H1 (cell line): ENCODE measurements at regions not wholly inside any gene's neighbourhood (a gene's known extent, or its start where the extent isn't known, plus 50 kb on each side); places are given as distances from the start of the nearest gene placed in this dataset.

ENCODE experiments used
- CTCF ChIA-PET: fragments of 300-600 bp; sonication (Branson Sonifier 250); formaldehyde crosslinking; loops from one replicate; lab custom pipeline; 2021; ENCODE audit not compliant: partially characterized antibody; lab: Charles Lee
- POLR2A ChIA-PET: fragments of 300-600 bp; sonication (Branson Sonifier 250); formaldehyde crosslinking; loops from one replicate; lab custom pipeline; 2021; ENCODE audit warnings: inconsistent platforms; ENCODE audit not compliant: partially characterized antibody; lab: Charles Lee
- DNase-seq, 2 experiments: peaks; one replicate each; pipeline versions ENCODE4 v3.0.0 to v3.0.0-alpha.2; 2010 to 2022; ENCODE audit warnings: low spot score in 2 of 2, low read depth in 1 of 2, mixed read lengths in 1 of 2
- FAIRE-seq: peaks from 2 replicates; lab custom pipeline; 2011; peaks lifted over from hg19 to GRCh38; lab: Jason Lieb, UNC
- H2AFZ ChIP-seq: 2 replicates; pipeline ENCODE4 v1.8.1; 2012; ENCODE audit warnings: low read length, inconsistent platforms
- H2AK5ac ChIP-seq: 2 replicates; pipeline ENCODE4 v1.6.1; 2013; ENCODE audit warnings: low read depth, low read length
- H2BK120ac ChIP-seq: replicated peaks from 2 replicates; pipeline ENCODE3; 2013; ENCODE audit warnings: low read depth, low read length, inconsistent platforms
- H2BK12ac ChIP-seq: 2 replicates; pipeline ENCODE4 v1.6.1; 2013; ENCODE audit warnings: low read depth, low read length
- H2BK15ac ChIP-seq: 2 replicates; pipeline ENCODE4 v1.6.1; 2013; ENCODE audit warnings: low read length
- H2BK20ac ChIP-seq: 2 replicates; pipeline ENCODE4 v1.6.1; 2013; ENCODE audit warnings: low read length
- H2BK5ac ChIP-seq: 2 replicates; pipeline ENCODE4 v1.6.1; 2013; ENCODE audit warnings: low read depth, low read length
- H3K14ac ChIP-seq: 2 replicates; pipeline ENCODE4 v1.6.1; 2013; ENCODE audit warnings: inconsistent platforms; ENCODE audit not compliant: insufficient read length
- H3K18ac ChIP-seq: 2 replicates; pipeline ENCODE4 v1.6.1; 2013; ENCODE audit warnings: low read length; ENCODE audit errors: extremely low read depth
- H3K23ac ChIP-seq: 2 replicates; pipeline ENCODE4 v1.6.1; 2013; ENCODE audit warnings: inconsistent platforms; ENCODE audit not compliant: insufficient read length
- H3K23me2 ChIP-seq: 2 replicates; pipeline ENCODE4 v1.6.1; 2013; ENCODE audit warnings: low read depth, low read length
- H3K27ac ChIP-seq: 2 replicates; pipeline ENCODE4 v1.6.1; 2011; ENCODE audit warnings: low read depth, low read length, inconsistent platforms
- H3K27me3 ChIP-seq, 4 experiments: replicated peaks in 1 of 4; 1 replicate in 1 of 4; 2 replicates in 3 of 4; pipeline versions ENCODE4 v1.6.1 to v1.8.1; 2011 to 2013; ENCODE audit warnings: low read length in 3 of 4, mild to moderate bottlenecking in 3 of 4, inconsistent platforms in 2 of 4, mixed read lengths in 2 of 4, moderate library complexity in 1 of 4; ENCODE audit not compliant: control insufficient read depth in 3 of 4, insufficient read depth in 3 of 4; ENCODE audit errors: extremely low read depth in 1 of 4
- H3K36me3 ChIP-seq, 4 experiments: 2 replicates each; pipeline versions ENCODE4 v1.6.1 to v1.8.1; 2011 to 2013; ENCODE audit warnings: mild to moderate bottlenecking in 4 of 4, low read length in 3 of 4, moderate library complexity in 2 of 4, control low read depth in 1 of 4, inconsistent platforms in 1 of 4; ENCODE audit not compliant: insufficient read depth in 4 of 4, control insufficient read depth in 2 of 4
- H3K4ac ChIP-seq: replicated peaks from 2 replicates; pipeline ENCODE3; 2013; ENCODE audit warnings: low read length, low read depth, mixed read lengths, inconsistent platforms; ENCODE audit not compliant: insufficient read length
- H3K4me1 ChIP-seq, 4 experiments: replicated peaks in 1 of 4; 1 replicate in 1 of 4; 2 replicates in 3 of 4; pipeline versions ENCODE4 v1.6.1 to v1.8.1; 2011 to 2013; ENCODE audit warnings: low read length in 3 of 4, inconsistent platforms in 2 of 4, mixed read lengths in 1 of 4; ENCODE audit not compliant: insufficient read depth in 4 of 4, control insufficient read depth in 3 of 4
- H3K4me2 ChIP-seq, 2 experiments: 2 replicates each; pipeline versions ENCODE4 v1.6.1 to v1.8.1; 2011 to 2013; ENCODE audit warnings: low read depth in 2 of 2, low read length in 2 of 2, control low read depth in 1 of 2, inconsistent platforms in 1 of 2, mild to moderate bottlenecking in 1 of 2; ENCODE audit not compliant: insufficient read depth in 1 of 2
- H3K4me3 ChIP-seq, 4 experiments: fragments of 200-600, 300-600 bp in 1 of 4; sonication (generic), shearing (Covaris generic), sonication (Bioruptor Twin) in 1 of 4; 2 replicates each; pipeline versions ENCODE4 v1.5.1 to v1.8.1; 2011 to 2016; ENCODE audit warnings: low read length in 4 of 4, low read depth in 3 of 4, control low read depth in 2 of 4, inconsistent platforms in 2 of 4, mild to moderate bottlenecking in 2 of 4, mixed read lengths in 1 of 4, moderate library complexity in 1 of 4; ENCODE audit not compliant: insufficient read depth in 2 of 4; ENCODE audit errors: extremely low read depth in 1 of 4
- H3K56ac ChIP-seq: replicated peaks from 2 replicates; pipeline ENCODE3; 2013; ENCODE audit warnings: low read depth, mild to moderate bottlenecking, mixed read lengths, low read length, inconsistent platforms; ENCODE audit not compliant: insufficient read length
- H3K79me1 ChIP-seq: 2 replicates; pipeline ENCODE4 v1.6.1; 2013; ENCODE audit warnings: low read depth, low read length, control low read depth
- H3K79me2 ChIP-seq, 2 experiments: 2 replicates each; pipeline versions ENCODE4 v1.6.1 to v1.8.1; 2012 to 2013; ENCODE audit warnings: low read length in 2 of 2, mild to moderate bottlenecking in 2 of 2, inconsistent platforms in 1 of 2; ENCODE audit not compliant: insufficient read depth in 2 of 2, control insufficient read depth in 1 of 2
- H3K9ac ChIP-seq, 4 experiments: replicated peaks in 1 of 4; 1 replicate in 1 of 4; 2 replicates in 3 of 4; pipeline versions ENCODE4 v1.6.1 to v1.8.1; 2011 to 2013; ENCODE audit warnings: low read depth in 3 of 4, low read length in 3 of 4, control low read depth in 2 of 4, mild to moderate bottlenecking in 2 of 4, moderate library complexity in 2 of 4, inconsistent platforms in 1 of 4; ENCODE audit errors: extremely low read depth in 1 of 4
- H3K9me3 ChIP-seq, 2 experiments: 2 replicates each; pipeline versions ENCODE4 v1.6.1 to v1.8.1; 2012 to 2013; ENCODE audit warnings: mild to moderate bottlenecking in 2 of 2, moderate library complexity in 2 of 2, control low read depth in 1 of 2, inconsistent platforms in 1 of 2, low read depth in 1 of 2, low read length in 1 of 2, mixed read lengths in 1 of 2; ENCODE audit not compliant: insufficient read depth in 2 of 2
- H4K20me1 ChIP-seq, 2 experiments: replicated peaks in 1 of 2; 2 replicates each; pipeline versions ENCODE3 to v1.8.1; 2011 to 2013; ENCODE audit warnings: inconsistent platforms in 2 of 2, low read length in 2 of 2, mild to moderate bottlenecking in 1 of 2; ENCODE audit not compliant: insufficient read depth in 2 of 2, control insufficient read depth in 1 of 2
- H4K5ac ChIP-seq: 2 replicates; pipeline ENCODE4 v1.6.1; 2013; ENCODE audit warnings: low read length, low read depth, mixed read lengths, inconsistent platforms; ENCODE audit not compliant: insufficient read length
- H4K8ac ChIP-seq: 2 replicates; pipeline ENCODE4 v1.8.0; 2013; ENCODE audit warnings: mild to moderate bottlenecking, moderate library complexity, low read length, inconsistent platforms; ENCODE audit not compliant: insufficient read depth; ENCODE audit errors: extremely low read depth
- H4K91ac ChIP-seq: replicated peaks from 2 replicates; pipeline ENCODE3; 2013; ENCODE audit warnings: low read length, mixed read lengths, inconsistent platforms; ENCODE audit not compliant: insufficient read length
- CHD2 ChIP-seq: IDR thresholded peaks from 2 replicates; pipeline ENCODE4 v1.6.1; 2012; ENCODE audit warnings: low read length, improper control_type of control experiment
- POU5F1 ChIP-seq: IDR thresholded peaks from 2 replicates; pipeline ENCODE4 v1.6.1; 2011; ENCODE audit warnings: low read depth, mild to moderate bottlenecking, low read length, moderate library complexity
- RXRA ChIP-seq: IDR thresholded peaks from 2 replicates; pipeline ENCODE4 v1.6.1; 2011; ENCODE audit warnings: low read depth, mild to moderate bottlenecking, low read length, moderate library complexity; ENCODE audit not compliant: insufficient read depth
- SRF ChIP-seq: IDR thresholded peaks from 2 replicates; pipeline ENCODE4 v1.6.1; 2011; ENCODE audit warnings: mild to moderate bottlenecking, low read depth, low read length, moderate library complexity
- WGBS, 2 experiments: shearing (Covaris generic) in 1 of 2; methylation state at CpG; one replicate each; pipeline versions ENCODE4 v1.1.6 to v1.1.7; 2013 to 2015; ENCODE audit warnings: low lambda C conversion rate in 2 of 2, mixed read lengths in 2 of 2, inconsistent platforms in 1 of 2, low coverage in 1 of 2, missing lambda C conversion rate in 1 of 2; ENCODE audit not compliant: insufficient replicate concordance in 2 of 2, insufficient coverage in 1 of 2, insufficient read length in 1 of 2; ENCODE audit errors: extremely low coverage in 1 of 2, missing lambda C conversion rate in 1 of 2; 5-methylcytosine and 5-hydroxymethylcytosine counted together

- Histone ChIP-seq H3K56ac (no peak overlapping the region), H3K9me3 (no peaks in the 10 kb centered on the region), H3K4me2 (no peak overlapping the region), H3K23ac (no peak overlapping the region), H4K20me1 (no peaks in the 10 kb centered on the region), H3K27me3 (no peaks in the 10 kb centered on the region), H3K27ac (no peak overlapping the region), H2BK120ac (no peak overlapping the region), H3K18ac (no peak overlapping the region), H3K79me1 (no peaks in the 10 kb centered on the region), H3K4me3 (no peak overlapping the region), H2BK5ac (no peak overlapping the region), H3K9ac (no peak overlapping the region), H2AFZ (no peak overlapping the region), H3K4ac (no peak overlapping the region), H3K4me1 (no peaks in the 10 kb centered on the region), H4K5ac (no peak overlapping the region), H2BK15ac (no peak overlapping the region), H3K14ac (no peak overlapping the region), H2BK20ac (no peak overlapping the region), H3K36me3 (no peaks in the 10 kb centered on the region), H3K23me2 (no peaks in the 10 kb centered on the region), H3K79me2 (no peaks in the 10 kb centered on the region), H2BK12ac (no peak overlapping the region), H4K91ac (no peak overlapping the region), H4K8ac (no peak overlapping the region), H2AK5ac (no peak overlapping the region)
- ChIA-PET CTCF (interaction anchor here (0.6 to 1.1 kb wide), 2 partner anchors 17 to 1569 kb away, joined by 3 read pairs; no protein-coding TSS in a partner anchor), POLR2A (no interaction called here)
- TF ChIP-seq POU5F1 = no peak
- no peak for TF ChIP-seq CHD2
- TF ChIP-seq RXRA = no peak
- no peak for TF ChIP-seq SRF
- DNase-seq = no peak
- FAIRE-seq = no peak
- WGBS, 2 experiments = 88% methylated on average over 3 of the region's 3 CpGs; no CpG with 5 or more reads in 1 of the 2 experiments
Measured at GRCh38 chr20:19859444-19859843, 101.4 kb downstream of the RIN2 start.
